H9 (cell line): ENCODE measurements at regions not wholly inside any gene's neighbourhood (a gene's known extent, or its start where the extent isn't known, plus 50 kb on each side); places are given as distances from the start of the nearest gene placed in this dataset.

ENCODE experiments used
- DNase-seq: peaks from one replicate; pipeline ENCODE4 v3.0.0-alpha.2; 2017
- H2AFZ ChIP-seq: one replicate; pipeline ENCODE4 v1.6.1; 2013; ENCODE audit warnings: mild to moderate bottlenecking, low read length, control low read depth, moderate library complexity
- H2AK5ac ChIP-seq: 2 replicates; pipeline ENCODE4 v1.6.1; 2013; ENCODE audit warnings: low read length, control low read depth, mixed read lengths; ENCODE audit not compliant: insufficient read length
- H2BK120ac ChIP-seq: one replicate; pipeline ENCODE4 v1.6.1; 2013; ENCODE audit warnings: low read depth, mild to moderate bottlenecking, low read length, control low read depth, inconsistent platforms; ENCODE audit not compliant: poor library complexity, severe bottlenecking
- H2BK12ac ChIP-seq: 2 replicates; pipeline ENCODE4 v1.6.1; 2013; ENCODE audit warnings: low read length, control low read depth, mixed read lengths, low read depth; ENCODE audit not compliant: insufficient read length
- H2BK15ac ChIP-seq: 2 replicates; pipeline ENCODE4 v1.6.1; 2013; ENCODE audit warnings: low read depth, low read length, control low read depth
- H2BK20ac ChIP-seq: one replicate; pipeline ENCODE4 v1.6.1; 2013; ENCODE audit warnings: low read depth, mild to moderate bottlenecking, low read length, control low read depth, inconsistent platforms; ENCODE audit not compliant: poor library complexity, severe bottlenecking
- H2BK5ac ChIP-seq: 2 replicates; pipeline ENCODE4 v1.6.1; 2013; ENCODE audit warnings: low read length, control low read depth, mixed read lengths; ENCODE audit not compliant: insufficient read length
- H3K14ac ChIP-seq: 2 replicates; pipeline ENCODE4 v1.6.1; 2013; ENCODE audit warnings: low read length, control low read depth; ENCODE audit not compliant: insufficient read depth
- H3K18ac ChIP-seq: 2 replicates; pipeline ENCODE4 v1.6.1; 2013; ENCODE audit warnings: low read depth, mild to moderate bottlenecking, mixed read lengths, low read length, control low read depth; ENCODE audit not compliant: insufficient read length
- H3K23ac ChIP-seq: 2 replicates; pipeline ENCODE4 v1.6.1; 2013; ENCODE audit warnings: low read length, control low read depth, mixed read lengths, low read depth; ENCODE audit not compliant: insufficient read length
- H3K23me2 ChIP-seq: 2 replicates; pipeline ENCODE4 v1.6.1; 2013; ENCODE audit warnings: low read depth, mild to moderate bottlenecking, mixed read lengths, low read length, control low read depth; ENCODE audit not compliant: insufficient read length, poor library complexity, severe bottlenecking
- H3K27ac ChIP-seq: 2 replicates; pipeline ENCODE4 v1.5.1; 2013; ENCODE audit warnings: low read length, control low read depth, mixed read lengths, low read depth; ENCODE audit not compliant: insufficient read length
- H3K27me3 ChIP-seq: 2 replicates; pipeline ENCODE4 v1.6.1; 2013; ENCODE audit warnings: low read length, control low read depth, inconsistent platforms; ENCODE audit not compliant: insufficient read depth
- H3K4ac ChIP-seq: 2 replicates; pipeline ENCODE4 v1.6.1; 2013; ENCODE audit warnings: low read depth, mild to moderate bottlenecking, control low read depth, inconsistent platforms, low read length, moderate library complexity
- H3K4me1 ChIP-seq: 2 replicates; pipeline ENCODE4 v1.6.1; 2013; ENCODE audit warnings: low read length, control low read depth, inconsistent platforms; ENCODE audit not compliant: insufficient read depth
- H3K4me2 ChIP-seq: 2 replicates; pipeline ENCODE4 v1.6.1; 2013; ENCODE audit warnings: low read length, control low read depth, mixed read lengths; ENCODE audit not compliant: insufficient read length, insufficient read depth
- H3K56ac ChIP-seq: 2 replicates; pipeline ENCODE4 v1.6.1; 2013; ENCODE audit warnings: low read depth, mild to moderate bottlenecking, mixed read lengths, low read length, control low read depth; ENCODE audit not compliant: insufficient read length
- H3K79me1 ChIP-seq: 2 replicates; pipeline ENCODE4 v1.6.1; 2013; ENCODE audit warnings: low read depth, mild to moderate bottlenecking, moderate library complexity, low read length, control low read depth, inconsistent platforms; ENCODE audit not compliant: insufficient read depth, poor library complexity, severe bottlenecking
- H3K79me2 ChIP-seq: 2 replicates; pipeline ENCODE4 v1.6.1; 2013; ENCODE audit warnings: low read length, control low read depth, inconsistent platforms; ENCODE audit not compliant: insufficient read depth
- H3K9ac ChIP-seq: 2 replicates; pipeline ENCODE4 v1.6.1; 2013; ENCODE audit warnings: low read length, control low read depth, mixed read lengths; ENCODE audit not compliant: insufficient read length; ENCODE audit errors: extremely low read depth
- H3K9me3 ChIP-seq: one replicate; pipeline ENCODE4 v1.6.1; 2013; ENCODE audit warnings: low read depth, low read length, inconsistent platforms; ENCODE audit not compliant: control insufficient read depth
- H3T11ph ChIP-seq: one replicate; pipeline ENCODE4 v1.6.1; 2013; ENCODE audit warnings: mild to moderate bottlenecking, low read length, control low read depth, inconsistent platforms
- H4K20me1 ChIP-seq: one replicate; pipeline ENCODE4 v1.6.1; 2013; ENCODE audit not compliant: control insufficient read depth, insufficient read length, insufficient read depth
- H4K5ac ChIP-seq: 2 replicates; pipeline ENCODE4 v1.6.1; 2013; ENCODE audit warnings: low read depth, mild to moderate bottlenecking, mixed read lengths, low read length, control low read depth; ENCODE audit not compliant: insufficient read length
- H4K8ac ChIP-seq: replicated peaks from 2 replicates; pipeline ENCODE4 v1.6.1; 2013; ENCODE audit warnings: low read length, control low read depth, mixed read lengths, low read depth; ENCODE audit not compliant: insufficient read length
- H4K91ac ChIP-seq: 2 replicates; pipeline ENCODE4 v1.6.1; 2013; ENCODE audit warnings: low read depth, mild to moderate bottlenecking, moderate library complexity, mixed read lengths, low read length, control low read depth; ENCODE audit not compliant: insufficient read length
- H3K27ac Mint-ChIP-seq, 3 experiments: 2 replicates in 2 of 3; 3 replicates in 1 of 3; pipeline ENCODE4 v1.8.0; 2020 to 2021; ENCODE audit warnings: mixed read lengths in 3 of 3, mild to moderate bottlenecking in 1 of 3, moderate library complexity in 1 of 3
- H3K27me3 Mint-ChIP-seq: 2 replicates; pipeline ENCODE4 v1.8.0; 2021; ENCODE audit warnings: low read depth, mild to moderate bottlenecking, moderate library complexity, mixed read lengths
- H3K36me3 Mint-ChIP-seq, 3 experiments: 2 replicates in 2 of 3; 3 replicates in 1 of 3; pipeline ENCODE4 v1.8.0; 2020 to 2021; ENCODE audit warnings: low read depth in 3 of 3, mixed read lengths in 3 of 3; ENCODE audit not compliant: insufficient read depth in 1 of 3
- H3K4me1 Mint-ChIP-seq, 2 experiments: 2 replicates each; pipeline ENCODE4 v1.8.0; 2020; ENCODE audit warnings: mixed read lengths in 2 of 2
- H3K4me3 Mint-ChIP-seq, 2 experiments: 2 replicates in 1 of 2; 3 replicates in 1 of 2; pipeline ENCODE4 v1.8.0; 2020 to 2021; ENCODE audit warnings: mild to moderate bottlenecking in 2 of 2, mixed read lengths in 2 of 2, moderate library complexity in 1 of 2
- H3K9me3 Mint-ChIP-seq, 2 experiments: 2 replicates in 1 of 2; 3 replicates in 1 of 2; pipeline ENCODE4 v1.8.0; 2020; ENCODE audit warnings: mild to moderate bottlenecking in 2 of 2, mixed read lengths in 2 of 2, moderate library complexity in 1 of 2
- CTCF ChIP-seq: fragments of 200-600 bp; sonication (generic); conservative IDR thresholded peaks from 3 replicates; pipeline ENCODE4 v1.8.0; 2021; ENCODE audit warnings: antibody characterized with exemption, mild to moderate bottlenecking
- WGBS: extraction: QIAGEN DNeasy Blood & Tissue Kit; methylation state at CpG from one replicate; pipeline ENCODE4 v1.1.7; 2013; ENCODE audit warnings: missing lambda C conversion rate, low lambda C conversion rate, mixed read lengths; ENCODE audit not compliant: insufficient read length; ENCODE audit errors: extremely low coverage; 5-methylcytosine and 5-hydroxymethylcytosine counted together

DNA sequence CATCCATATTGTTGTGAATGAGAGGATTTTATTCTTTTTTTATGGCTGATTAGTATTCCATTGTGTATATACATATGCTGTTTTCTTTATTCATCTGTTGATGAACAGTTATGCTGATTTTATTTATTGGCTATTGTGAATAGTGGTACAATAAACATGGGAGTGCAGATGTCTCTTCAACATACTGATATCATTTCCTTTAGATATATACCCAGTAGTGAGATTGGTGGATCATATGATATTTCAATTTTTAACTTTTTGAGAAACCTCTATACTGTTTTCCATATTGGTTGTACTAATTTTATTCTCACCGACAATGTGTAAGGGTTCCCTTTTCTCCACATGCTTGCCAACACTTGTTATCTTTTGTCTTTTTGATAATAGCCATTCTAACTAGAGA, 144.5 kb downstream of the ADCYAP1 start:
- Mint-ChIP-seq H3K36me3 (0 out of 7 replicates have a peak, but pooled peaks cover 0 to 4% (median 2%) of the 10 kb centered on the region in 3 experiments), H3K4me3 (no peak overlapping the region), H3K4me1 (peaks cover 33 to 39% of the 10 kb centered on the region in 2 experiments), H3K9me3 (peaks cover 3% of the 10 kb centered on the region in 2 experiments; a peak in 2 of 5 replicates), H3K27ac (no peak overlapping the region; a peak in 1 of 7 replicates), H3K27me3 (no peaks in the 10 kb centered on the region)
- Histone ChIP-seq H3K23me2 (no peaks in the 10 kb centered on the region), H3K9me3 (no peaks in the 10 kb centered on the region), H3K4ac (no peak overlapping the region), H3T11ph (no peak overlapping the region), H3K56ac (no peak overlapping the region), H3K14ac (no peak overlapping the region), H2AFZ (no peak overlapping the region), H2BK15ac (no peak overlapping the region), H2AK5ac (no peak overlapping the region), H4K8ac (no peak overlapping the region), H3K79me2 (no peaks in the 10 kb centered on the region), H4K5ac (no peak overlapping the region), H2BK5ac (no peak overlapping the region), H3K27me3 (no peaks in the 10 kb centered on the region), H3K4me1 (peaks cover 9% of the 10 kb centered on the region; the same call in 1 of the 2 replicates), H3K4me2 (no peak overlapping the region), H4K91ac (no peak overlapping the region), H3K23ac (no peak overlapping the region), H3K27ac (no peak overlapping the region), H2BK12ac (no peak overlapping the region), H2BK20ac (no peak overlapping the region), H4K20me1 (no peaks in the 10 kb centered on the region), H2BK120ac (no peak overlapping the region), H3K18ac (no peak overlapping the region), H3K79me1 (no peaks in the 10 kb centered on the region), H3K9ac (no peak overlapping the region)
- DNase-seq = no peak
- TF ChIP-seq CTCF = no peak
- WGBS = no CpG with 5 or more reads among the region's 1 CpG
